ENCODE measurements at regions not wholly inside any gene's neighbourhood (a gene's known extent, or its start where the extent isn't known, plus 50 kb on each side); places are given as distances from the start of the nearest gene placed in this dataset.

GRCh38 chr5:120405286-120405864 lies 58.7 kb upstream of the PRR16 start:
- TF ChIP-seq POLR2A (IDR thresholded peaks at IDR 0.05) (no peak), CTCF (IDR thresholded peaks at IDR 0.05) (no peak), EP300 (IDR thresholded peaks at IDR 0.05) (no peak), POLR2AphosphoS5 (IDR thresholded peaks at IDR 0.05) (no peak)
